Non-pigmented ciliary epithelial cell (primary cell): ENCODE measurements at regions not wholly inside any gene's neighbourhood (a gene's known extent, or its start where the extent isn't known, plus 50 kb on each side); places are given as distances from the start of the nearest gene placed in this dataset.
"Not testable (repeated sequence)": the region's sequence is repeated elsewhere in the genome, so short reads cannot be mapped to it uniquely, and the experiment has no call there.

Source experiments
- DNase-seq: peaks from one replicate; pipeline ENCODE4 v3.0.0-alpha.2; 2010; ENCODE audit warnings: low read depth

DNA sequence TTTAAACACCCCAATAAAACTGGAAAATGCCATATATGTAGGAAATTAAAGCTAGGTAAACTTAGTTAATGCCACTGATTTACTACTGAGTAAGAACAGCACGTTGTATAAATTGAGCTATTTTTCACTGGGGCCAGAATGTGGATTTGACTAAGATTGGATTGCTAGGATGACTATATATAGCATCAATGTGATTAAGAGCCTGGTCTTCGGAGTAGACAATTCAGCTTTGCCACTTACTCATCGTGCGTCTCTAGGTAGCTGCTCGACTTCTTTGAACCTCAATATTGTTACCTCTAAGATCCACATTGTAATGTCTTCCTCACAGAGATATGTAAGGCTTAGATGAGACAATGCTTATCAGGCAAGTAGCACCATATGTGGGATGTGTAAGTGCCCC, 462.5 kb downstream of the KLF12 start:
- DNase-seq = no peak

DNA sequence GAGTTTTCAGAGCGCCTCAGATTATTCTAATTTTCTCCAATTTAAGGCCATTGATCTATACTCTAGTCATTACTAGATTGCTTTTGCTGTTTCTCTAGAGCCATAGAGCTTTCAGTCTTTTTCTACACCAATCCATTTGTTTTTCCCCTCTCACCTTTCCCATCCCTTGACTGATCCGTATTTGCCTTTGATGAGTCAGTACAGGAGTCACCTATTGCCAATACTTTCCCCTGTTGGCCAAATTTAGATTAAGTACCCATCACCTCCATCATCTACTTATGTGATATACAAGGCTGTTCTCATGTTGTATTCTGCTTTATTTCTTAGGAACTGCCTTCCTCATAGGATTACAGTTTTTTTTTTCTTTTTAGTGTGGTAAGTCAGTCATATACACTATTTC, 463.2 kb downstream of the KLF12 start:
- DNase-seq = no peak

- DNase-seq = no peak
Measured at GRCh38 chr13:73667756-73668155, 466.4 kb downstream of the KLF12 start.

DNA sequence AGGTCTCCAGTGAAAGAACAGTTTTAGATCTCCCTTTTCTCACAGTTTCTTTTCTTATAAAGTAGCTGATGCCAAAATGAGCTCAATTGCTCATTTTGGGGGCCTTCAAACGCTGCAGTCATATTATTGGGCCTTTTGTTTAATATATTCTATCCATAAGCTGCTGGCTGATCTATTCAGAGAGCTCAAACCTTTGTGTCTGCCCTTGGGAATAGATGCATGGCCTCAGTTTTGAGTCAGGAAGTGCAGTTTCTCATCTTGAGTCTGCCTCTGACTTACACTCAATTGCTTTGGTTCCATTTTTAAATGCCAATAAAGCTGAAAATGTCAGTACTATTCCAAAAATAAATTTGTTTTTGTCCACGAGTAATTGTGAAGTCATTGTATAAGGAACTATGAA, 468.9 kb downstream of the KLF12 start:
- DNase-seq = no peak

- no peak for DNase-seq
Measured at GRCh38 chr13:73664851-73665250, 469.4 kb downstream of the KLF12 start.

- no peak for DNase-seq
Measured at GRCh38 chr13:73662833-73663232, 471.4 kb downstream of the KLF12 start.

DNA sequence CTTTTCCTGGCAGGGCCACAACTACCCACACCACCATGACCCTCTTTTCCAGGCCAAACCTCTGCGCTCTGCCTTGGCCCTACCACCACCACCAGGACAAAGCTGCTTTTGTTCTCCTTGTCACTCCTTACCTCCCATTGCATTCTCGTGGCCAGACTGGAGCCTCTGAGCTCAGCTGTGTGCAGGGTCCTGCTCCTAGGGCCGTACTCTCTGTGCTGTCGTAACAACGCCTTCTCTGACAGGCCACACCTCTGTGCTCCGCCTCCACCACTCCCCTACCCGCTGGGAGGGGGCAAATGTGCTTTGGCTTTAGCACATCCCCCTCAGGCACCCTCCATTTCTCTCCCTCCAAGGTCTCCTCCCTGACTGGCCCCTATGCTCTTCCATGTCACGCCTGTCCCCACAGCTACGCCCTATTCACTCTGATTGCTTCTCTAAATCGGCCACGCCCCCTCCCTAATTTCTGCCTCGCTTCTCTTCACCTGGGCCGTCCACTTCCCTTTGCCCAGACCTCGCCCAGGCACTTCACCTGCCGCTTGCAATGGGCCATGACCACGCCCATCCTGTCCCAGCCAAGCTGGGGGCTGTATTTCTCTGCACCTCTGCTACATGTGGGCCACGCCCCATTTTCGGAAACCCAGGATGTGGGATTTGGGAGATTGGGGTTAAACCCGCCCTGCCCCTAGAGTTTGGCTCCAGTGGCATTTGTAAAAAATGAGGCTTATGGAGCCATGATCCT, 472.3 kb downstream of the KLF12 start:
- DNase-seq = no peak

GRCh38 chr13:73661066-73661465, 473.1 kb downstream of the KLF12 start:
- DNase-seq = no peak

DNA sequence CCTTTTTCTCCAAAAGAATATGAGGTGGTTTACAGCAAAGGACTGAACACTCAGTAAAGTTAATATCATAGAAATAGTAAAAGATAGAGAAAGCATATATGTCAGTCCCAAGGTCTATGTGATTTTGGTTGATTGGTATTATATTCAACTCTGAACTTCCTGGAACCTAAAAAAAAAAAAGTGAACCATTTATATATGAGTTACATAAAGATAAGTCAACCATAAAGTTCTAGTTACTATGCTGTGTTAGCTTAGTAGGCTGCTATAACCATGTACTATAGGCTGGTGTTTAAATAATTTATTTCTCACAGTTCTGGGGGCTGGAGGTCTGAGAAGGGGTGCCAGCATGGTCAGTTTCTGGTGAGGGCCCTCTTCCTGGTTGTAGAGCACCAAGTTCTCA, 475.6 kb downstream of the KLF12 start:
- DNase-seq = no peak

DNA sequence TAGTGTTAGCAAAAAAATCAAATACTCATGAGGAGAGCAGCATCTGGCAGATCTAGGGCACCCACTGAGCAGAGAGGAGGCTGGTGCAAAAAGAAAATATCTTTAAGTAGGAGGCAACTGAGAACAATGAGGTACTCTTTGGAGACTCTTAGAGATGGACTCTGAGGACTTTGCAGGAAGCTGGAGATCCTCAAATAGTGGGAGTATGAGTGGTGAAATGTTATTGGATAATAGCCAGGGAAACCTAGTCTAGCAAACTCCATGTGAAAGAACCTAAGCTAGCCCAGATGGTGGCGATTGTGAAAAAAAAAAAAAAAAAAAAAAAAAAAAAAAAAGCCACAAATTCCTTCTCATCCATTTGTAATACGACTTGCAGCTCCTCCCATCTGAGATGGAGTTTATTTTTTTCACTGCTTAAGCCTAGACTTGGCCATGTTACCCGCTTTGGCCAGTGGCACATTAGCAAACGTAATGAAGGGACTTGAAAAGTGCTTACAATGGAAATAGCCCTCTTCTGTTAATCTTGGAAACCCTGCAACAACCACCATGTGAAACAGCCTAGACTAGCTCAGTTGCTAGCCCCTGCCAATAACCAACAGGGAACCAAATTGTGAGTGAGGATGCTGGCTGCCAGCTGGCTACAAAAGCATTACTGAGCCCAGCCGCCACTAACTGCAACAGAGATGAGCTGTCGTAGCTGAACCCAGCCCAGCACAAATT, 476.2 kb downstream of the KLF12 start:
- DNase-seq = no peak

GRCh38 chr13:73656863-73657262, 477.3 kb downstream of the KLF12 start:
- DNase-seq = no peak

GRCh38 chr13:73653688-73654087, 480.5 kb downstream of the KLF12 start:
- DNase-seq = no peak

DNA sequence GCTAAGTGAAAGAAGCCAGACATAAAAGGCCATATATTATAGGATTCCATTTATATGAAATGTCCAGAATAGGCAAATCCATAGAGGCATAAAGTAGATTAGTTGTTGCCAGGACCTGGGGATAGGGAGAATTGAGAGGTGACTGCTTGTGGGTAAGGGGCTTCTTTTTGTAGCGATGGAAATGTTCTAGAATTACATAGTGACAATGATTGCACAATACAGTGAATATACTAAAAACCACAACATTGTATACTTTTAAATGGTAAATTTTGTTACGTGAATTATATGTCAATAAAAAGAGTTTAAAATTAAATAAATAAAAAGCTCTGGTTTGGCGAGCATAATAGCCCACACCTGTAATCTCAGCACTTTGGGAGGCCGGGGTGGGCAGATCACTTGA, 486.8 kb downstream of the KLF12 start:
- DNase-seq = no peak

DNA sequence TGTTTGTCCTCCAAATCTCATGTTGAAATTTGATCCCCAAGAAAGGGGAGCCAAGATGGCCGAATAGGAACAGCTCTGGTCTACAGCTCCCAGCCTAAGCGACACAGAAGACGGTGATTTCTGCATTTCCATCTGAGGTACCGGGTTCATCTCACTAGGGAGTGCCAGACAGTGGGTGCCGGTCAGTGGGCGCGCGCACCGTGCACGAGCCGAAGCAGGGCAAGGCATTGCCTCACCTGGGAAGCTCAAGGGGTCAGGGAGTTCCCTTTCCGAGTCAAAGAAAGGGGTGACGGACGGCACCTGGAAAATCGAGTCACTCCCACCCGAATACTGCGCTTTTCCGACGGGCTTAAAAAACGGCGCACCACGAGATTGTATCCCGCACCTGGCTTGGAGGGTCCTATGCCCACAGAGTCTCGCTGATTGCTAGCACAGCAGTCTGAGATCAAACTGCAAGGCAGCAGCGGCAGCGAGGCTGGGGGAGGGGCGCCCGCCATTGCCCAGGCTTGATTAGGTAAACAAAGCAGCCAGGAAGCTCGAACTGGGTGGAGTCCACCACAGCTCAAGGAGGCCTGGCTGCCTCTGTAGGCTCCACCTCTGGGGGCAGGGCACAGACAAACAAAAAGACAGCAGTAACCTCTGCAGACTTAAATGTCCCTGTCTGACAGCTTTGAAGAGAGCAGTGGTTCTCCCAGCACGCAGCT, 493.6 kb downstream of the KLF12 start:
- DNase-seq = not testable (repeated sequence)

DNA sequence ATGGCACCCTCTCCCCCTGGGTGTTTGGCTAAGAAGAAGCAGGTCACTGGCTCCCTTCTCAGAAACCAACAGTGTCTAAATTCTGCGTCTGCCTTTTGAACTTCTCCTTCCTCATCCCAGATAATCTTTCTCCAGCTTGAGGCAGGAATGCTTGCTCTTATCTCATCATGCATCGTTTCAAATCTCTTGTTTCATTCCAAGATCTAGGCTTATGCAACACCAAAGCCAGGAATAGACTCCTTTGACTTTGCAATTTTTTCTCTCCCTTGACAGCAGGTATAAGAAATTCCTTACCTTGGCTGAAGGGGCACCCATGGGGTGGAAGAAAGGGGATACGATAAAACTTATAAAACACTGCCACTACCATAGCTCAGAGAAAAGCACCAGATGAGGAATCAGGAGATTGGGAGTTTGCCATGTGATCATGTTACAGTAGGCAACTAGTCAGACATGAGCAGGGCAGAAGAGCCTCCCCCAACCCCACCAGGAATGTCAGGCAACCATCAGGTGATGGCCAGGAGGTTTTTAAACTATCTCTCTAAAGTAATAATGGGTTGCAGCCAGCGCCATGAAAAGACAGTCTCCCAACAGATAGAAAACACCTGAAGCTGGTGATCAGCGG, 498.9 kb downstream of the KLF12 start:
- no peak for DNase-seq

DNA sequence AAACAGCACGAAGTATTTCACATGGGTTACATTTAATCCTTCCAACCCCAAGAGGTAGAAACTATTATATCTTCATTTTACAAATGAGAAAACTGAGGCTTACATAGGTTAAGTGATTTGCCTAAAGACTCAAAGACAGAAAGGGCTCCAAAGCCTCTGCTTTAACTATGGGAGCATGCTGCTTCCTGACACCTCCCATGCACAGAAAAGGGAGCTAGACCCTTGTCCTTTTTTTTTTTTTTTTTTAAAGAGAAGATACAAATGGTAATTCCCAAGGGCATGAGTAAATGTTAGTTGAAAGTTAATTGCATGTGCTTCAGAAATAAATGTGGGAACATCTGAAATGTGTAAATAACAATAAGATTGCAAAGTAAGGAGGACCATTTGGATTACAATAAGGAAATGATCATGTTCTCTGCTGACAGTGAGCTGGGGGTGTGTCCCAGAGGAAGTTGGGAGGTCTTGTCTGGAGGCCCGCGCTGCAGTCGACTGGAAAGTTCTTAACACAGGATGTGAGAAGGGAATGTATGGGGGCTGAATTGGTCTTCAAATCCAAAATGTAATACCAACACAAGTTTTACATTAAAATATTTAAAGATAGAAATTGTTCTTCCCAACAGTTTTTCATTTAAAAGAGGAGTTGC, 500.3 kb downstream of the KLF12 start:
- no peak for DNase-seq

- DNase-seq = no peak
Measured at GRCh38 chr13:73631411-73631810, 502.8 kb downstream of the KLF12 start.

DNA sequence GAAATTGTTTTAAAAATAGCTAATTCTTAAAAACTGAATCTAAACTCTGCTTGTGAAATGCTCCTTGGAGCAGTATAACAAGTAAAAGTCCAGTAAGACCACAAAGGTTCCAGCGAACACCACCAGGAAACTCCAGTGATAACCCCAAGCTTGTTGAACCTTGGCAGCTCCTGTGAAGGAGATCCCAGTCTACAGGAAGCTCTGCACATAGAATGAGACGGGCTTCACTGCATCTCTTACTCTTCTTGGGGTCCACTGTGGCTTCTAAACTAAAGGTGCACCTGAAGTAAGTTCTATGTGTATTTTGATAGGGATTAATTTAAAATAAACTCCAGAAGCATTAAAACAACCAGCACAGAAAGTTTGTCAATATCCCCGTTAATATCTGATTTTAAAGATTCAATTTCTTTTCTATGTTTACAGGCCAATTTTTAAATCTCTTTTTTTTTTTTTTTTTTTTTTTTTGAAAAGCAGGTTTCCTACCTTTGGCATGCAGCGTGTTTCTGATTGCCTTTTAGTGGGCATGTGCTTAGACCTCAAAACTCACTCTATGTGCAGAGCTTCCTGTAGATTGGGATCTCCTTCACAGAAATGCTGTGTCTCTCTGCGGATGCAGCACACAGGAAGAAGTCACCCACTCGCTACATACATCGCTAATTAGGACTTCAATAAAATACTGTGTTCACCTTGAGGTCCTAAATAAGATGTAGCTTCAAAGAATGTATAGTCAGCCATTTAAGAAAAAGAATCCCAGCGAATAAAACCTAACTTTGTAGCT, 508.5 kb downstream of the KLF12 start:
- DNase-seq = no peak

GRCh38 chr13:73623281-73623680, 510.9 kb downstream of the KLF12 start:
- DNase-seq = no peak

DNA sequence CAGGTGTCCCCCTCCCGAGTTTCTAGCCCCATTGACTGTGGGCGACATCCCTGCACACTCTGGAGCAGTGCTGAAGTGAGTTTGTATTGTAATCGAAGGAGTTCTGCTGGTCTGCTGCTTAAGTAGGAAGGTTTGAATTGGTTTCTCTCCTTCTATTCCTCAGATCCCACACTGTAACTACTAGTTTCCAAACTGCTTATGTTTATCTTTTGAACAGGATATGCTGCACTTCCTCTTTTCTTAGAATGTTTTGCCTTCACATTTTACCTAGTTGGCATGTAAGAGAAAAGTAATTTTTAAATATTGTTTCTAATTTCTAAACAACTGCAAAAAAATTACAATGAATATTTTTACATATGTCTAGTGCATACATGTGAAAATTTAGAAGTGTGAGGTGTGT, 511.8 kb downstream of the KLF12 start:
- DNase-seq = no peak

DNA sequence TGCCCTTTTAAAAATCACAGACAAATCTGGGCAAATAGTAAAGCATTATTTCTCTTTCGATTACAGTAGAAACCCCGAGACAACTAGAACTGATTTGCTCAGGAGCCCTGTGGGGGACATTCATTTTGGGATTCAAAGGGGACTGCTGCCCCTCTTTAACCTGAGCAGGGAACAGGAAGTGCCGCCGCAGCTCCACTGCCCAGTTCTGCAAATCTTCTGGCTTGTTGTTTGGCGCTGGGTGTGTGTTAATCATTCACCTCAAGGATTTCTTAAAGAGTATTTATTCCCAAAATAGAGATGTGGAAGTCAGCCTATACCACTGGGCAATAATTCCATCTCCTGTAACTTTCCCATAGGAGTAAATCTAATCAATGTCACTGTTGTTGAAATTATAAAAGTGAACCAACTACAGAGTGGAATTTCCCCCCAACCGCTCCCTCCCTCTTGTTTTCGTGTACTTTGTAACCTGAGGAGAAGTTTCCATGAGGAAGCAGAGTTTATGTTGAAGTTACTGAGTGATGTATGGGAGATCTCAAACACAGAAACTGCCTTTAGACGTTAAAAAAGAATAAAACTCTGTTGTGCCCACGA, 515.8 kb downstream of the KLF12 start:
- DNase-seq = no peak
